Left ventricle myocardium inferior (tissue), 1 donor: ENCODE measurements at regions not wholly inside any gene's neighbourhood (a gene's known extent, or its start where the extent isn't known, plus 50 kb on each side); places are given as distances from the start of the nearest gene placed in this dataset.

Experiments used
- DNase-seq: peaks from one replicate; pipeline ENCODE4 v3.0.0-alpha.2; 2020
- H3K27ac ChIP-seq: fragments of 200-600 bp; replicated peaks from 2 replicates; pipeline ENCODE4 v1.8.0; 2021
- H3K27me3 ChIP-seq: fragments of 200-600 bp; 2 replicates; pipeline ENCODE4 v1.8.0; 2021; ENCODE audit warnings: low read depth
- H3K36me3 ChIP-seq: fragments of 200-600 bp; 2 replicates; pipeline ENCODE4 v1.8.0; 2021
- H3K4me1 ChIP-seq: fragments of 200-600 bp; 2 replicates; pipeline ENCODE4 v1.8.0; 2021
- H3K4me3 ChIP-seq: fragments of 200-600 bp; 2 replicates; pipeline ENCODE4 v1.8.0; 2021; ENCODE audit warnings: mild to moderate bottlenecking, moderate library complexity
- H3K9me3 ChIP-seq: fragments of 200-600 bp; replicated peaks from 2 replicates; pipeline ENCODE4 v1.8.0; 2021
- CTCF ChIP-seq: fragments of 200-600 bp; IDR thresholded peaks from 2 replicates; pipeline ENCODE4 v1.8.0; 2021; ENCODE audit warnings: antibody characterized with exemption, mild to moderate bottlenecking, borderline replicate concordance
- intact Hi-C: fragments of 100-400 bp; cut with micrococcal nuclease; formaldehyde crosslinking; loops from one replicate; pipeline ENCODE4 v1.11.0; 2022
- donor health status: DM: no; HTN: yes; CAD: no; lungs with severe emphysema.

GRCh38 chr5:67474597-67475238 is 278.1 kb upstream of the CD180 start:
- intact Hi-C loops, result no loop called here
- peaks cover 12% of the 10 kb centered on the region for H3K9me3 ChIP-seq
- no peaks in the 10 kb centered on the region for H3K36me3 ChIP-seq
- no peak for TF ChIP-seq CTCF
- H3K27me3 ChIP-seq, result no peaks in the 10 kb centered on the region
- H3K4me1 ChIP-seq, result no peaks in the 10 kb centered on the region
- H3K4me3 ChIP-seq, result no peak overlapping the region
- no peak for DNase-seq
- no peak overlapping the region for H3K27ac ChIP-seq

GRCh38 chr5:67467110-67467509 is 270.5 kb upstream of the CD180 start:
- no peak for TF ChIP-seq CTCF
- Histone ChIP-seq H3K27me3 (no peaks in the 10 kb centered on the region), H3K9me3 (peaks cover 12% of the 10 kb centered on the region), H3K4me3 (no peak overlapping the region), H3K36me3 (no peaks in the 10 kb centered on the region), H3K27ac (no peak overlapping the region), H3K4me1 (no peaks in the 10 kb centered on the region)
- intact Hi-C loops, result no loop called here
- DNase-seq, result no peak

- Histone ChIP-seq H3K27ac (no peak overlapping the region), H3K4me3 (no peak overlapping the region), H3K4me1 (no peaks in the 10 kb centered on the region), H3K36me3 (no peaks in the 10 kb centered on the region), H3K27me3 (no peaks in the 10 kb centered on the region), H3K9me3 (no peaks in the 10 kb centered on the region)
- intact Hi-C loops, result no loop called here
- DNase-seq, result no peak
- TF ChIP-seq CTCF, result no peak
Observed at GRCh38 chr5:67465537-67466207, 269.1 kb upstream of the CD180 start.

- H3K4me1 ChIP-seq, result no peaks in the 10 kb centered on the region
- no peak for TF ChIP-seq CTCF
- no peaks in the 10 kb centered on the region for H3K36me3 ChIP-seq
- H3K4me3 ChIP-seq, result no peak overlapping the region
- no peaks in the 10 kb centered on the region for H3K27me3 ChIP-seq
- no peaks in the 10 kb centered on the region for H3K9me3 ChIP-seq
- DNase-seq, result no peak
- intact Hi-C loops, result no loop called here
- no peak overlapping the region for H3K27ac ChIP-seq
Observed at GRCh38 chr5:67462147-67462546, 265.5 kb upstream of the CD180 start.

GRCh38 chr5:67459253-67459652 is 262.7 kb upstream of the CD180 start:
- DNase-seq, result no peak
- H3K27me3 ChIP-seq, result no peaks in the 10 kb centered on the region
- intact Hi-C loops, result no loop called here
- TF ChIP-seq CTCF, result no peak
- no peaks in the 10 kb centered on the region for H3K9me3 ChIP-seq
- H3K4me1 ChIP-seq, result no peaks in the 10 kb centered on the region
- H3K4me3 ChIP-seq, result no peak overlapping the region
- no peaks in the 10 kb centered on the region for H3K36me3 ChIP-seq
- H3K27ac ChIP-seq, result no peak overlapping the region
